SU-DHL-6 (cell line): ENCODE measurements at regions not wholly inside any gene's neighbourhood (a gene's known extent, or its start where the extent isn't known, plus 50 kb on each side); places are given as distances from the start of the nearest gene placed in this dataset.

Experiments
- H2AFZ ChIP-seq: fragments of 200-600 bp; sonication (generic); 2 replicates; pipeline ENCODE4 v1.6.1; 2014; ENCODE audit warnings: low read depth, mild to moderate bottlenecking, moderate library complexity, mixed read lengths, antibody characterized with exemption, low read length; ENCODE audit not compliant: severe bottlenecking
- H3F3A ChIP-seq: fragments of 200-600 bp; shearing (Covaris generic); 2 replicates; pipeline ENCODE4 v1.6.0; 2016; ENCODE audit warnings: antibody characterized with exemption, mild to moderate bottlenecking; ENCODE audit not compliant: insufficient read depth
- H3K27ac ChIP-seq: fragments of 200-600 bp; sonication (generic); 2 replicates; pipeline ENCODE4 v1.5.1; 2016; ENCODE audit warnings: low read depth, mild to moderate bottlenecking, low read length, moderate library complexity, mixed read lengths
- H3K27me3 ChIP-seq: fragments of 200-600 bp; sonication (generic), shearing (Covaris generic); 2 replicates; pipeline ENCODE4 v1.6.0; 2014; ENCODE audit warnings: mild to moderate bottlenecking, low read length
- H3K36me3 ChIP-seq: fragments of 200-600 bp; sonication (generic); 2 replicates; pipeline ENCODE4 v1.6.1; 2014; ENCODE audit warnings: mild to moderate bottlenecking, low read length, mixed read lengths
- H3K4me2 ChIP-seq: fragments of 300-600, 200-600 bp; shearing (Covaris generic), sonication (generic); 2 replicates; pipeline ENCODE4 v1.6.0; 2014; ENCODE audit warnings: low read length, low read depth, mild to moderate bottlenecking; ENCODE audit not compliant: poor library complexity, severe bottlenecking
- H3K4me3 ChIP-seq: fragments of 200-600 bp; sonication (generic); 2 replicates; pipeline ENCODE4 v1.5.1; 2014; ENCODE audit warnings: antibody characterized with exemption, low read length, mild to moderate bottlenecking, mixed read lengths; ENCODE audit not compliant: insufficient read depth, poor library complexity, severe bottlenecking
- H3K79me2 ChIP-seq: fragments of 200-600 bp; sonication (generic); 2 replicates; pipeline ENCODE4 v1.6.1; 2014; ENCODE audit warnings: mild to moderate bottlenecking, low read length, moderate library complexity; ENCODE audit not compliant: insufficient read depth
- H3K9ac ChIP-seq: fragments of 200-600 bp; sonication (generic); 2 replicates; pipeline ENCODE4 v1.7.0; 2014; ENCODE audit warnings: mild to moderate bottlenecking, low read length
- H3K9me2 ChIP-seq: fragments of 200-600 bp; sonication (generic); replicated peaks from 2 replicates; pipeline ENCODE4 v1.6.1; 2014; ENCODE audit warnings: low read length; ENCODE audit not compliant: insufficient read depth
- H3K9me3 ChIP-seq: fragments of 200-600 bp; sonication (generic); 2 replicates; pipeline ENCODE4 v1.6.1; 2014; ENCODE audit warnings: low read length, mixed read lengths; ENCODE audit not compliant: insufficient read depth
- H4K20me1 ChIP-seq: fragments of 200-600 bp; sonication (generic); 2 replicates; pipeline ENCODE4 v1.6.1; 2014; ENCODE audit warnings: low read depth, mild to moderate bottlenecking, antibody characterized with exemption, low read length, moderate library complexity, mixed read lengths
- EZH2phosphoT487 ChIP-seq: fragments of 200-600 bp; sonication (generic), shearing (Covaris generic); conservative IDR thresholded peaks from 2 replicates; pipeline ENCODE4 v1.6.1; 2018; ENCODE audit warnings: mild to moderate bottlenecking, antibody characterized with exemption, low read length, moderate library complexity, mixed read lengths
- TF ChIP-seq, protein P1 (sequence below): fragments of 200-600 bp; sonication (generic); IDR thresholded peaks from one replicate; pipeline ENCODE4 v1.5.1; 2017; ENCODE audit warnings: antibody characterized with exemption, mild to moderate bottlenecking, low read length, moderate library complexity; ENCODE audit not compliant: insufficient read depth, poor library complexity, severe bottlenecking

DNA sequence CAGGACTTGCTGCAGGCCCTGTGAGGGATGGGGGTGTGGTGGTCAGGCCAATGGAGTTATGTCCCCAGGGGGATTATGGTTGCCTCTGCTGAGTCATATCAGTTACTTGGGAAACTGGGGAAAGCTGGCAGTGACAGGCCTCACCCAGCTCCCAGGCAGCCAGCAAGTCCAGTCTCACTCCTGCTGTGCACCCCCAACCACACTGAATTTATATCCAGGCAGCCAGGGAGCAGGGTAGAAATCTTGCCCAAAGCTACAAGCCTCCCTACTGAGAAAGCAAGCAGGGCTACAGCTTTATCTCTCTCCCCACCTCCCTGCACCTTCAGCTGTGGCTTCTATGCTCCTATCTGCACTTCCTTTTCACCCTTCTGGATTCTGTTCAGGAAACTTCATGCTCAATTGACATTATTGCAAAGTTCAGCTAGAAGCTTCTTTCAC, 2076.0 kb upstream of the CDH9 start:
- Histone ChIP-seq H3K36me3 (no peaks in the 10 kb centered on the region), H3K9me3 (no peaks in the 10 kb centered on the region), H3K9me2 (no peaks in the 10 kb centered on the region), H3K79me2 (no peaks in the 10 kb centered on the region), H3K27me3 (no peaks in the 10 kb centered on the region), H3K27ac (no peak overlapping the region), H3K4me2 (no peak overlapping the region), H3K4me3 (no peak overlapping the region), H3K9ac (no peak overlapping the region), H4K20me1 (no peaks in the 10 kb centered on the region), H2AFZ (no peak overlapping the region), H3F3A (no peaks in the 10 kb centered on the region)
- TF ChIP-seq, protein P1, sequence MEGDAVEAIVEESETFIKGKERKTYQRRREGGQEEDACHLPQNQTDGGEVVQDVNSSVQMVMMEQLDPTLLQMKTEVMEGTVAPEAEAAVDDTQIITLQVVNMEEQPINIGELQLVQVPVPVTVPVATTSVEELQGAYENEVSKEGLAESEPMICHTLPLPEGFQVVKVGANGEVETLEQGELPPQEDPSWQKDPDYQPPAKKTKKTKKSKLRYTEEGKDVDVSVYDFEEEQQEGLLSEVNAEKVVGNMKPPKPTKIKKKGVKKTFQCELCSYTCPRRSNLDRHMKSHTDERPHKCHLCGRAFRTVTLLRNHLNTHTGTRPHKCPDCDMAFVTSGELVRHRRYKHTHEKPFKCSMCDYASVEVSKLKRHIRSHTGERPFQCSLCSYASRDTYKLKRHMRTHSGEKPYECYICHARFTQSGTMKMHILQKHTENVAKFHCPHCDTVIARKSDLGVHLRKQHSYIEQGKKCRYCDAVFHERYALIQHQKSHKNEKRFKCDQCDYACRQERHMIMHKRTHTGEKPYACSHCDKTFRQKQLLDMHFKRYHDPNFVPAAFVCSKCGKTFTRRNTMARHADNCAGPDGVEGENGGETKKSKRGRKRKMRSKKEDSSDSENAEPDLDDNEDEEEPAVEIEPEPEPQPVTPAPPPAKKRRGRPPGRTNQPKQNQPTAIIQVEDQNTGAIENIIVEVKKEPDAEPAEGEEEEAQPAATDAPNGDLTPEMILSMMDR, result no peak
- TF ChIP-seq EZH2phosphoT487, result no peak

DNA sequence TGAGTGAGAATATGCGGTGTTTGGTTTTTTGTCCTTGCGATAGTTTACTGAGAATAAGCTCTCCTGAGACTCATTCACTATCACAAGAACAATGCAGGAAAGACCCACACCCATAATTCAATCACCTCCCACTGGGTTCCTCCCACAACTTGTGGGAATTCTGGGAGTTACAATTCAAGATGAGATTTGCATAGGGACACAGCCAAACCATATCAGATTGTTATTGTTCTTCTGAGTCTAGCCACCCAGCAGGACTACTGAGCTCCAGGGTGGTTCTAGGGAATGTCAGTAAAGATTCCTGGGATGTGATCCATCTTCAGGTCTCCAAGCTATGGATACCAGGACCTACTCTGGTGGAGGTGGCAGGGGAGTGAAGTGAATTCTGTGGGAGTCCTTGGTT, 2075.1 kb upstream of the CDH9 start:
- TF ChIP-seq EZH2phosphoT487, result no peak
- TF ChIP-seq, protein P1, result no peak
- Histone ChIP-seq H3K79me2 (no peaks in the 10 kb centered on the region), H2AFZ (no peak overlapping the region), H3K4me3 (no peak overlapping the region), H4K20me1 (no peaks in the 10 kb centered on the region), H3K36me3 (no peaks in the 10 kb centered on the region), H3K4me2 (no peak overlapping the region), H3K9ac (no peak overlapping the region), H3K27ac (no peak overlapping the region), H3K9me2 (no peaks in the 10 kb centered on the region), H3F3A (no peaks in the 10 kb centered on the region), H3K27me3 (no peaks in the 10 kb centered on the region), H3K9me3 (no peaks in the 10 kb centered on the region)

DNA sequence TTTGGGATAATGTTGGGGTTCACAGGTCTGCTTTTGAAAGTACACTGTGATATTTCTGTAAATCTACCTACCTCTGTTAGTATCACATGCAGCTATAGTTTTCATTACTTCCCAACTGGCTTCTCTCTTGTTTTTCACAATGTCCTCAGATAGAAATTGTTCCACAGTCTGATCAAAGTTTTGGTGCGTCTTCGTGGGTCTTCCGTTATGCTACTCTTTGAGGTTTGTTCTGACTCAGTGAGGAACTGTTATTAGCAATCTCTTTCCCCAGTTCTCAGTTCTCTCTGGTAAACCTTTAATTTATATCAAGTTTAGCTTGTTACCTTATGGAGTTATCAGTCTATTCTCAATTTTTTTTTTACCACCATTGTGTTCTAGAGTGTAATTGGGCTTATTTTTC, 2061.2 kb upstream of the CDH9 start:
- Histone ChIP-seq H3K9me3 (no peaks in the 10 kb centered on the region), H3K27ac (no peak overlapping the region), H3K9me2 (no peaks in the 10 kb centered on the region), H4K20me1 (no peaks in the 10 kb centered on the region), H3K9ac (no peak overlapping the region), H3K27me3 (no peaks in the 10 kb centered on the region), H3K36me3 (no peaks in the 10 kb centered on the region), H3K79me2 (no peaks in the 10 kb centered on the region), H3K4me3 (no peak overlapping the region), H3K4me2 (no peak overlapping the region), H2AFZ (no peak overlapping the region), H3F3A (no peaks in the 10 kb centered on the region)
- no peak for TF ChIP-seq EZH2phosphoT487
- TF ChIP-seq, protein P1, result no peak
